Stimulated activated CD8-positive, alpha-beta memory T cell treated with anti-CD3 and anti-CD28 coated beads, Interleukin-15, amount 100 ng/mL, for 24 hours (primary cell): ENCODE measurements at regions not wholly inside any gene's neighbourhood (a gene's known extent, or its start where the extent isn't known, plus 50 kb on each side); places are given as distances from the start of the nearest gene placed in this dataset.

Experiments
- DNase-seq: peaks from one replicate; pipeline ENCODE4 v3.0.0-alpha.2; 2020; ENCODE audit warnings: low read depth

DNA sequence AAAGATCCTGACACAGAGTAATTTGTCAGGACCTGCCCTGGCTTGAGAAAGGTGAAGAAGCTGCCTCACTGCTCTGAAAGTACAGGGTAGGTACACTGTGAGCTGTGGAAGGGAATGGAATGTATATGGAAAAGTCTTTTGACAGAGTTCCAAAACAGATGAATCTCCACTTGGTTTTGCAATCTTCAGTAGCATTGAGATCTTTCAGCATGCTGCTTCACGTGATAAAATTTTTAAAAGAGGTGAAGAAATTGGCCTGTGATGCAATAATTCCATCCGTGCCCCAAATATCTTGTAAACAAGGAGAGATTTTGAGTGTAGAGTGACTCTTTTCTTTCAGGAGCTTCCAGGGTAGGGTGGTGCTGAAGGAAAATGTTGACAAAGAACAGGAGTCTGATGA, 123.1 kb downstream of the OSR1 start:
- DNase-seq = no peak

DNA sequence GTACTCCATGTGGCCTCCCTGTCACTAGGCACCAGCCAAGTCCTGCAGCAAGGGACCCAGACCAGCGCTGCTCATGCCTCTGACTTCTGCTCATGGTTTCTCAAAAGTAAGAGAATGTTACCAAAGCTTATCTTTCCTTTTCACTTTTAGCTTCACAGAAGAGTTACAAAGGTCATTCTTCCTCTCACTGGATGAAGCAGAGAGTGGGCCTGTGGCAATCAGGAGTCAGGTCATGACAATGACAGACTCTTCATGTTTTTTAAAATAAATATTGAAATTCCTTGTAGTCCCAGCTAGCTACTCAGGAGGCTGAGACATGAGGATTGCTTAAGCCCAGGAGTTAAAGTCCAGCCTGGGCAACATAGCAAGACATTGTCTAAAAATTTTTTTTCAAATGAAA, 126.1 kb downstream of the OSR1 start:
- no peak for DNase-seq

DNA sequence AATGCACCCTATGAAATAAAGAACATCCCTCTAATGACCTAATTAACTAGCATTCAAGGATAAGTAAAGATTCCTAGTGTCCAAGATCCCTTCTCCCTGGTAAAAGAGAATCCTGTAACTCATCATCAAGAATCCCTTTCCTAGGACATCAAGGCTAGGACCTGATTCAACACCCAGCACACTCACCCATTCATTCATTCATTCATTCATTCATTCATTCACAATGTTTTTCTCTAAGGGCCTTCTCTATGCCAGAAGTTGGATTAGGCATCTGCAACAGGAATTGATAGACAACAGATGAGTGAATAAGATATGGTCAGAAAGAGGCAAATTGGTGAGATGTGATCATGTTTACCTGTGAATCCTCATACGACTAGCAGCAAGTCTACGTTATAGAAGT, 126.8 kb downstream of the OSR1 start:
- no peak for DNase-seq

DNA sequence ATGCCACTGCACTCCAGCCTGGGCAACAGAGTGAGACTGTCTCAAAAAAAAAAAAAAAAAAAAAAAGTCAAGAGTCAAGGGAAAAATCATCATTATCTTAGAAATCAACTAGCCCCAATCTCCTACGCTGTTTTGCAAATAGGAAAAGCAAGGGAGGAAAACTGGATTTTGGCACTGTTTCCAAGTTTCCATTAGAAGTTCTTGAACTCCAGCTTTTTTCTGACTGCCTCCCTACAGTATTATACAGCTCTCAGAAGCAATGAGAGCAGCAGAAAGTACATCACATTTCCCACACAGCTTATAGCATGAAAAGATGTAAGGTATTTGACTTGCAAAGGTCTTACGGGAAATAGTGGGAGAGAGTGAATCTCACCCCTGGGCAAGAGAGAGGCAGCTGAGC, 127.8 kb downstream of the OSR1 start:
- DNase-seq = no peak

DNA sequence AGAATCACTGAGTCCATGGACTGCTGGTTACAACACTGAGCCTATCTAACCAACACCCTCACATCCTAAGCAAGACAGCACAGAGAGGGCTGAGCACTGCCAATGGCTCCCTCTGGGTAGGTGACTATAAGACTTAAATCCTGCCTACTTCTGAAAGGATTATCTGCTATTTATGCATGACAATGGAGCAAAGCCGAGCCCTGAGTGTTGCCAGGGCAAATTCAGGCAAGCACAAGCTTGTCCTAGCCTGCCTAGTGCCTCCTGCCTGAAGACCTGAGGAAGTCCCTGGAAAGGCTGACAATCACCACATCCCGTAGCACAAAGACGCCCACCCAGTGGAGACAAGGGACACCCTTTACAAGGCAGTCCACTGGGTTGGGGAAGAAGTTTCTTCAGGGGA, 129.7 kb downstream of the OSR1 start:
- no peak for DNase-seq

DNA sequence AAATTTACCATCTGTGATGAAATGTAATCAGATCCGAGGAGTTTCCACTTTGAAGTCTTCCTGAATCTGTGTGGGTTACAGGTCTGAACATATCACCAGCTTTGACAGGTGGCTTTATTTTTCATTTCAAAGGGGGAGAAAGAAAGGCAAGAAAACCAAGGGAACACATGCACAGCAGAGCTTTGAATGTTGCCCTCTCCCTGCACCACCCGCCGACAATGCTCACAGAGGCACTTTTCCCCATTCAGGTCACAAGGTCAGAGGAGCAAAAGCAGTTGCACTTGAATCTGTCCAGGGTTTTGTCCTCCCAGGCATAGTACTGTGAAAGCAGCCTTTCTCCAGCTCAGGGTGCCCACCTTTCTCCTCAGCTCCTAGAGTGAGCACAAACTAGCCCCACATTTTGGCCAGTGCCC, 130.2 kb downstream of the OSR1 start:
- DNase-seq = no peak

DNA sequence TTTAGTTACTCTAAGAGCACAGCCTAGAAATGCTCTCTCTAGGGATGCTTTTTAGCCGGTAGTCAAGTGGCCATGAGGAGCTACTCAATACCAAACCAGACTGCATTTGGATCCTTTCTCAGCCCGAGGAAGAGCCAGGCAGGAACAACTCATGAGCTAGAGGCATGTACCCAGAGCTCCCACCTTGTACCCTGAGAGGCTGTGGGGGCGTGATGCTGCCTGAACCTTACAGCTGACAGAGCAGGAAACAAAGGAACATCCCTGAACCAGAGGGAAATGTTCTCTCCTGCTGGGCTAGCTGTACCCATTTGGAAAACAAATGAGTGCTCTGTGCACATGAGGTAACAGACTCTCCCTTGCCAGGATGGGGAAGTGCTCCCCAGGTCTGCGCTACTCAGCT, 131.6 kb downstream of the OSR1 start:
- DNase-seq = no peak

DNA sequence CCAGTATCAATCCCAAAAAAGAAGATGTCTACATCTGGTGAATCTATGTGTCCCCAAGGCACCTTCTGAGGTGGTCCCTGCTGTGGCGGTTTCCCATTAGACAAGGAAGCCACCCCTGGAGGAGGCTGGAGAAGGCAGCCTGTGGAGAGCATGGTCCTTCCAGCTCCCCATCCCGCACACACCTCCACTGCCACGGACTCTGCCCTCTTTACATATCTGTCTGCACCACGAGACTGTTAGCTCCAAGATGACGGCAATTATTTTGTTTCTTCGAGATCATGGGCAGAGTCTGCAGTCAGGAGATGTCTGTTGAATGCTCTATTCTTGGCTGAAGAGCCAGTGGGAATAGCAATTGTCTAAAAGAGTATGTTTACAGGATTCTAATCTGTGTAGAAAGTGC, 132.0 kb downstream of the OSR1 start:
- DNase-seq = no peak

- DNase-seq = no peak
These were observed 132.5 kb downstream of the OSR1 start for GRCh38 chr2:19225931-19226330.

DNA sequence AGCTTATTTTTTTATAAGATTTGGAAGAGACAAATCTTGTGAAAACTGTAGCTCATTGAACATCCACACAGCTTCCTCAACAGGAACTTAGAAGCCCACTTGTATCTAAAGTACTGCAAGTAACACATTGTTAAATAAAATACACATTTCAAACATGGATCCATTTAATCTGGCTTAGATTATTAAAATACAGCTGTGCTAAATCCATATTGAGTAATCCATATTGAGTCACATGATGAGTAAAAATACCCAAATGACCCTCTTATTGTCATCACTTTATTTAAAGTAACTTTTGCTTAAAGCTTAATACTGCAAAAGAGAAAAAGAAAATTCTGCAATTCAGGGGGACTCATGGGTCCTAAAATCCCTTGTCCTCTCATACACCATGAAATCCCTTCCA, 133.3 kb downstream of the OSR1 start:
- no peak for DNase-seq

GRCh38 chr2:19224486-19224885, 133.9 kb downstream of the OSR1 start:
- no peak for DNase-seq

- no peak for DNase-seq
These were observed 134.4 kb downstream of the OSR1 start for GRCh38 chr2:19224011-19224410.

- no peak for DNase-seq
These were observed 139.4 kb downstream of the OSR1 start for GRCh38 chr2:19219060-19219459.

DNA sequence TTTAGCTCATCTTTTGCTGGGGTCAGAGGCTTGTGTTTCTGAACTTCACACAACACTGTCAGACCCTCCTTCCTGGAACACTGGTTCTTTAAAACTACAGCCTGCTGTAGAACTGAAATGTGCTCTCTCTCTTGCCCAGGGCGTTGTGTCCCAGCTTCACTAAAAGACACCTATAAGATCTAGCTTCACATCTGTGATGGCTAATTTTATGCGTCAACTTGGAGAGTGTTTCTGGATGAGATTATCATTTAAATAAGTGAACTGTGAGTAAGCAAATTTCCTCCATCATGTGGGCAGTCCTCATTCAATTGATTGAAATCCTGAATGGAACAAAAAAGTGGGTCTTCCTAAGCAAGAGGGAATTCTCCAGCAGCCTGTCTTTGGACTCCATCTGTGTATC, 140.3 kb downstream of the OSR1 start:
- DNase-seq = no peak

GRCh38 chr2:19216676-19217602, 141.5 kb downstream of the OSR1 start:
- DNase-seq = no peak

- no peak for DNase-seq
These were observed 142.2 kb downstream of the OSR1 start for GRCh38 chr2:19216238-19216637.

DNA sequence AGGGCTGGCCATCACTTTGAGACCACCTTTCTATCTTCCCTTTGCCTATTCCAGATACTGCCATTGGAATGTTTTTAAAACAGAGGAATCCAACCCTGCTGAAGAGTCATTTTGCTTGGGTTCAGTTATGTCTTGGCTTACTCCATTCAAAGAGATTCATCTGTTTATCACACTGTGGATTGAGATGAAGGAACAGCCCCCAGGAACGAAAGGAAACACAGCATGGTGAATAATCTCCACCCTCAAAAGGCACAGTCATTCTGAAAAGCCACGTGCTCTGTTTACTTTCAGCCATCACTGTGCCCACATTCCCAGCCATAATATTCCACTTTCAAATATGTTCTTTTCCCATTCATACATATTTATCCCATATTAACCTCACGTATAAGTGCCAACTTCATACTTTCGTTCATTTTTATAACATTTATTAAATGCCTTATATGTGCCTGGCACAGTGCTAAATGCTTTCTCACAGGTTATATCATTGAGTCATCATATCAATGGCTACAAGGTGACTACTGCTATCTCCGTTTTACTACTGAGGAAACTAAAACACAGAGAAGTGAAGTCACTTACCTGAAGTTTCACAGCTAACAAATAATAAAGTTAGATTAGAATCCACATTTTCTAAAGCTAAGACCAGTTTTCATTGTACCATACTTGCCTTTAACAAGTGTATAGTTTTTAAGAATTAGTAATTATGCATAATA, 143.6 kb downstream of the OSR1 start:
- no peak for DNase-seq

DNA sequence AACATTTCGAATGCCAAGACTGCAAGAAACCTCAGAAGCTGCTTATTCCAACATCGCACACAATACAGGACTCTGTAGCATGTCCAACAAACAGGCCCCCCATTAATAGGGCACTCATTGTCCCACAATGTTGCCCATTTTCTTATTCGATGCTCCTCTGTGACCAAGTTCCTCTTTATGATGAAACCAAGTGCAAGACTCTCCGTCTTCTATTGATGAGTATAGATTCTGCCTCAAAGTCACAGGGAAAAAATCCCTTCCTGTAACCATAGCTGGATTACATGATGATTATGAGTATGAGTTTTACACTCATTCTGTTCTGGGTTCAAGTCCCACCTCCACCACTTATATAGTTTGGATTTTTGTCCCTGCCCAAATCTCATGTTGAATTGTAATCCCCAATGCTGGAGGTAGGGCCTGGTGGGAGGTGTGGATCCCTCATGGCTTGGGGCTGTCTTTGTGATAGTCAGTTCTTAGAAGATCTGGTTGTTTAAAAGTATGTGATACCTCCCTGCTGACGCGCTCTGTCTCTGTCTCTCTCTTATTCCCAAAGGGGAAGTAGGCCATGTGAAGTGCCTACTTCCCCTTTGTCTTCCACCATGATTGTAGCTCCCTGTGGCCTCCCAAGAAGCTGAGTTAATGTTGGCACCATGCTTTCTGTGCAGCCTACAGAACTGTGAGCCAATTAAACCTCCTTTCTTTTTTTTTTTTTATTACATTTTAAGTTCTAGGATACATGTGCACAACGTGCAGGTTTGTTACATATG, 148.7 kb downstream of the OSR1 start:
- DNase-seq = no peak

DNA sequence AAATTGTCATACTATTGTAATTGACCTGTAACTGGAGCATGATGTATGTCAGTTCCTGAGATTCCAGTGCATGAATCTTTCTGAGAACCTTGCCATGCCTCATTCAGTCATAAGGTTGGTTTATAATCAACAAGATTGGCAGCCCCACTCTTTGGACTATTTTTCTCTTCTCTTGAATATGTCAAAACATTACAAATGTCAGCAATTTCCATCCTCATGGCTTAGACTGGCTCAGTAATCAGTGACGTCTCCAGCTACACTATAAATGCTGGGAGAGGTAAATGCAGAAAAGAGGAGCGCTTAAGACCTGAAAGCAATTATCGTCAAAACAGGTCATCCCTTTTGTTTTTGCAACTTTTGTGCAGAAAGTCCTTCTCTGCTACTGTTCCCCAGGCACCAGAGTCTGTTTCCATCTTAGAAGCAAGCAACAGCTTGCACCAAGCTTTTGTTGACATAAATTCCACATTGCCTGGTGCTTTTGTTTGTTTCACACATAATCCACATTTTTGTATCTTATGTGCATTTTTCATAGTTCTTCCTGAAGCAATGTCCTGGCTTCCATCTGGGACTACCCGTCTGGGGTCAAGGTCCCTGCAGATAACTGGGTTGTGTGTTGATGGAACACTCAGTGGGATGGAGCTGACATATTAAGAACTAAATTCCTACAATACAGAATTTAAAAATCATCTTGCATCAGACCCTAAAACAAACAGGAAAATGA, 149.8 kb downstream of the OSR1 start:
- no peak for DNase-seq

GRCh38 chr2:19207452-19207851, 151.0 kb downstream of the OSR1 start:
- DNase-seq = no peak

DNA sequence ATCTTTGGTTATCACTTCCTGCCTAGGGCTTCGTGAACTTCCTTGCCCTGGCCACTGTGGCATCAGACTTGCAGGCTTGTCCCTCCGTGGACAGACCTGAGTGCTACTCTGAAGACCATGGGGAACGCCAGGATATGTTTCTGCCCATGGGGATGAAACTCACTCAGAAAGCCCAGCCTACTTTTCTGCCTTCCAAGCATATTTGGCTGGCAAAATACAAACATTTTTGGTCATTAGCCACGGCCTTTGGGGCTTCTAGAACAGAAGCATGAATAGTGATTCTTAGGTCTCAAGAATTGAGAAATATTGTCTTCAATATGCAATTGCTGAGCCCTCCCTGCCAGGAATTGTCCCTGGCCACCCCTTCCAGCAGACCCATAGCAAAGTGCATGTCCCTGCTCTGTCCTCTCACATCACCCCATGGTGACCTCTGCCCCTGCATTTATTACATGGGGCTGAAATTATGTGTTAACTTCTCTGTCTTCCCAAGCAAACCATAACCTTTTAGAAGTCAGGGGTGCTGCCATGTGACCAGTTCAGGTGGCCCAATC, 152.4 kb downstream of the OSR1 start:
- no peak for DNase-seq

DNA sequence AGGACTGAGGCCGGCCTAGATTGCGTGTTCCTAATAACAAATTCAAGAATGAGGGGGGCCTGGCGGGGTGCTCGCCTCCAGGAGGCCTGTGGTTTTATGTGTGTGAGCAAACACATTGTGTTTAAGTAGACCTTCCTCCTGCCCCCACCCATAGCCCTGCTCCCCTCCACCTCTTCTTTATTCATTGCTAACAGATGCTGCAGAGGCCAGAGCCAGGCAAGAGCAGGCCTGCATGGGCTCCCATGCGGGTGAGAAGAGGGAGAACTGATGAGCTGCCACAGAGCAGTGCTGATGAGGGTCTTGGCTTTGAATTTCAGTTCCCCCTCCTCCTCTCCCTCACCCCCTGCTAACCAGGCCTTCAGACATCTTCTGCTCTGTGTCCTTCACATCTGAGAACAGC, 154.6 kb downstream of the OSR1 start:
- no peak for DNase-seq
